ENCODE measurements at regions not wholly inside any gene's neighbourhood (a gene's known extent, or its start where the extent isn't known, plus 50 kb on each side); places are given as distances from the start of the nearest gene placed in this dataset.

GRCh38 chr4:85407546-85407945, 67.4 kb upstream of the ARHGAP24 start:
- no peak overlapping the region for H3K14ac ChIP-seq (ENCODE audit: low read length)
- H3K79me2 ChIP-seq (ENCODE audit: control insufficient read depth, insufficient read depth, low read length, poor library complexity) = no peaks in the 10 kb centered on the region
- H2AK5ac ChIP-seq (ENCODE audit: low read length) = no peak overlapping the region
- no peak overlapping the region for H4K12ac ChIP-seq (ENCODE audit: low read depth, low read length)
- no peaks in the 10 kb centered on the region for H3K27me3 ChIP-seq (ENCODE audit: insufficient read depth, low read length)
- H4K91ac ChIP-seq (ENCODE audit: low read depth, low read length) = no peak overlapping the region
- H3K9me3 ChIP-seq (ENCODE audit: insufficient read depth, low read depth, low read length) = no peaks in the 10 kb centered on the region
- H2BK5ac ChIP-seq (ENCODE audit: low read depth, low read length, poor library complexity) = no peak overlapping the region
- H3K23ac ChIP-seq (ENCODE audit: low read length) = no peak overlapping the region
- no peak overlapping the region for H3K4me3 ChIP-seq (ENCODE audit: low read depth, low read length)
- no peak overlapping the region for H3K4me2 ChIP-seq (ENCODE audit: low read length)
- no peaks in the 10 kb centered on the region for H3K36me3 ChIP-seq (ENCODE audit: control insufficient read depth in 1 of 2, insufficient read depth in 2 of 2, low read length in 2 of 2)
- H3K27ac ChIP-seq (ENCODE audit: low read depth, low read length) = no peak overlapping the region
- H3K18ac ChIP-seq (ENCODE audit: low read length) = no peak overlapping the region
- no peak overlapping the region for H2BK12ac ChIP-seq (ENCODE audit: low read length)
- no CpG with 5 or more reads among the region's 3 CpGs for WGBS (ENCODE audit: extremely low coverage, insufficient coverage, insufficient read length)
- H4K8ac ChIP-seq (ENCODE audit: low read depth, low read length) = no peak overlapping the region
- DNase-seq = peak in 1 of 2 donors; percentile 47
- no peak overlapping the region for H3K4ac ChIP-seq (ENCODE audit: low read depth, low read length)
- H3K9ac ChIP-seq (ENCODE audit: low read length) = no peak overlapping the region
- H2AFZ ChIP-seq (ENCODE audit: insufficient read depth, low read length, poor library complexity) = no peak overlapping the region
- H2BK120ac ChIP-seq (ENCODE audit: insufficient read depth, low read length, poor library complexity) = no peak overlapping the region
- H3K4me1 ChIP-seq (ENCODE audit: control insufficient read depth in 1 of 2, insufficient read depth in 2 of 2, low read length in 2 of 2) = no peaks in the 10 kb centered on the region
- H3K79me1 ChIP-seq (ENCODE audit: low read length) = no peaks in the 10 kb centered on the region

- DNase-seq = no peak
- H3K36me3 ChIP-seq (ENCODE audit: control insufficient read depth in 1 of 2, insufficient read depth in 2 of 2, low read length in 2 of 2) = no peaks in the 10 kb centered on the region
- no peak overlapping the region for H3K4me3 ChIP-seq (ENCODE audit: low read depth, low read length)
- H3K79me2 ChIP-seq (ENCODE audit: control insufficient read depth, insufficient read depth, low read length, poor library complexity) = no peaks in the 10 kb centered on the region
- H4K12ac ChIP-seq (ENCODE audit: low read depth, low read length) = no peak overlapping the region
- H2AK5ac ChIP-seq (ENCODE audit: low read length) = no peak overlapping the region
- H3K9me3 ChIP-seq (ENCODE audit: insufficient read depth, low read depth, low read length) = no peaks in the 10 kb centered on the region
- no peak overlapping the region for H2BK12ac ChIP-seq (ENCODE audit: low read length)
- H2BK5ac ChIP-seq (ENCODE audit: low read depth, low read length, poor library complexity) = no peak overlapping the region
- H3K4me1 ChIP-seq (ENCODE audit: control insufficient read depth in 1 of 2, insufficient read depth in 2 of 2, low read length in 2 of 2) = no peaks in the 10 kb centered on the region
- H3K79me1 ChIP-seq (ENCODE audit: low read length) = no peaks in the 10 kb centered on the region
- H3K9ac ChIP-seq (ENCODE audit: low read length) = no peak overlapping the region
- H3K14ac ChIP-seq (ENCODE audit: low read length) = no peak overlapping the region
- no CpG with 5 or more reads among the region's 1 CpG for WGBS (ENCODE audit: extremely low coverage, insufficient coverage, insufficient read length)
- H3K23ac ChIP-seq (ENCODE audit: low read length) = no peak overlapping the region
- no peak overlapping the region for H2AFZ ChIP-seq (ENCODE audit: insufficient read depth, low read length, poor library complexity)
- H3K27me3 ChIP-seq (ENCODE audit: insufficient read depth, low read length) = no peaks in the 10 kb centered on the region
- no peak overlapping the region for H4K91ac ChIP-seq (ENCODE audit: low read depth, low read length)
- H4K8ac ChIP-seq (ENCODE audit: low read depth, low read length) = no peak overlapping the region
- H3K4ac ChIP-seq (ENCODE audit: low read depth, low read length) = no peak overlapping the region
- no peak overlapping the region for H3K18ac ChIP-seq (ENCODE audit: low read length)
- H3K27ac ChIP-seq (ENCODE audit: low read depth, low read length) = no peak overlapping the region
- H2BK120ac ChIP-seq (ENCODE audit: insufficient read depth, low read length, poor library complexity) = no peak overlapping the region
- H3K4me2 ChIP-seq (ENCODE audit: low read length) = no peak overlapping the region
Measured at GRCh38 chr4:85408301-85408700, 66.6 kb upstream of the ARHGAP24 start.

- Histone ChIP-seq H4K91ac (ENCODE audit: low read depth, low read length) (no peak overlapping the region), H3K9ac (ENCODE audit: low read length) (no peak overlapping the region)
- WGBS (ENCODE audit: extremely low coverage, insufficient coverage, insufficient read length) = no CpG with 5 or more reads among the region's 2 CpGs
Measured at GRCh38 chr4:85409251-85409650, 65.7 kb upstream of the ARHGAP24 start.

GRCh38 chr4:85411386-85411785, 63.6 kb upstream of the ARHGAP24 start:
- Histone ChIP-seq H3K18ac (ENCODE audit: low read length) (no peak overlapping the region), H4K91ac (ENCODE audit: low read depth, low read length) (no peak overlapping the region), H2BK5ac (ENCODE audit: low read depth, low read length, poor library complexity) (no peak overlapping the region), H3K36me3 (ENCODE audit: control insufficient read depth in 1 of 2, insufficient read depth in 2 of 2, low read length in 2 of 2) (no peaks in the 10 kb centered on the region), H3K9me3 (ENCODE audit: insufficient read depth, low read depth, low read length) (no peaks in the 10 kb centered on the region), H2BK12ac (ENCODE audit: low read length) (no peak overlapping the region), H3K23ac (ENCODE audit: low read length) (no peak overlapping the region), H3K14ac (ENCODE audit: low read length) (no peak overlapping the region), H2AFZ (ENCODE audit: insufficient read depth, low read length, poor library complexity) (no peak overlapping the region), H3K79me2 (ENCODE audit: control insufficient read depth, insufficient read depth, low read length, poor library complexity) (no peaks in the 10 kb centered on the region), H3K9ac (ENCODE audit: low read length) (no peak overlapping the region), H3K4me1 (ENCODE audit: control insufficient read depth in 1 of 2, insufficient read depth in 2 of 2, low read length in 2 of 2) (no peaks in the 10 kb centered on the region), H4K8ac (ENCODE audit: low read depth, low read length) (no peak overlapping the region), H2BK120ac (ENCODE audit: insufficient read depth, low read length, poor library complexity) (no peak overlapping the region), H3K4me2 (ENCODE audit: low read length) (no peak overlapping the region), H3K79me1 (ENCODE audit: low read length) (no peaks in the 10 kb centered on the region), H3K4me3 (ENCODE audit: low read depth, low read length) (no peak overlapping the region), H3K4ac (ENCODE audit: low read depth, low read length) (no peak overlapping the region), H3K27ac (ENCODE audit: low read depth, low read length) (no peak overlapping the region), H2AK5ac (ENCODE audit: low read length) (no peak overlapping the region), H4K12ac (ENCODE audit: low read depth, low read length) (no peak overlapping the region), H3K27me3 (ENCODE audit: insufficient read depth, low read length) (no peaks in the 10 kb centered on the region)
- no CpG with 5 or more reads among the region's 5 CpGs for WGBS (ENCODE audit: extremely low coverage, insufficient coverage, insufficient read length)
- peak; percentile 76 to 93 for DNase-seq

More at GRCh38 chr4:85409251-85409650, 65.7 kb upstream of the ARHGAP24 start:
- no peaks in the 10 kb centered on the region for H3K79me1 ChIP-seq (ENCODE audit: low read length)
- no peak overlapping the region for H2AFZ ChIP-seq (ENCODE audit: insufficient read depth, low read length, poor library complexity)
- no peak overlapping the region for H3K14ac ChIP-seq (ENCODE audit: low read length)
- H2AK5ac ChIP-seq (ENCODE audit: low read length) = no peak overlapping the region
- no peak overlapping the region for H2BK120ac ChIP-seq (ENCODE audit: insufficient read depth, low read length, poor library complexity)
- no peaks in the 10 kb centered on the region for H3K79me2 ChIP-seq (ENCODE audit: control insufficient read depth, insufficient read depth, low read length, poor library complexity)
- no peak overlapping the region for H4K8ac ChIP-seq (ENCODE audit: low read depth, low read length)
- no peaks in the 10 kb centered on the region for H3K4me1 ChIP-seq (ENCODE audit: control insufficient read depth in 1 of 2, insufficient read depth in 2 of 2, low read length in 2 of 2)
- no peak overlapping the region for H2BK12ac ChIP-seq (ENCODE audit: low read length)
- H3K4me3 ChIP-seq (ENCODE audit: low read depth, low read length) = no peak overlapping the region
- H2BK5ac ChIP-seq (ENCODE audit: low read depth, low read length, poor library complexity) = no peak overlapping the region
- no peak overlapping the region for H3K18ac ChIP-seq (ENCODE audit: low read length)
- H3K9me3 ChIP-seq (ENCODE audit: insufficient read depth, low read depth, low read length) = no peaks in the 10 kb centered on the region
- H4K12ac ChIP-seq (ENCODE audit: low read depth, low read length) = no peak overlapping the region
- peak; percentile 51 to 82 for DNase-seq
- H3K27ac ChIP-seq (ENCODE audit: low read depth, low read length) = no peak overlapping the region
- no peaks in the 10 kb centered on the region for H3K27me3 ChIP-seq (ENCODE audit: insufficient read depth, low read length)
- no peak overlapping the region for H3K23ac ChIP-seq (ENCODE audit: low read length)
- no peaks in the 10 kb centered on the region for H3K36me3 ChIP-seq (ENCODE audit: control insufficient read depth in 1 of 2, insufficient read depth in 2 of 2, low read length in 2 of 2)
- H3K4me2 ChIP-seq (ENCODE audit: low read length) = no peak overlapping the region
- H3K4ac ChIP-seq (ENCODE audit: low read depth, low read length) = no peak overlapping the region

Measured in trophoblast cell (in vitro differentiated cells and primary cell).